ENCODE measurements at regions not wholly inside any gene's neighbourhood (a gene's known extent, or its start where the extent isn't known, plus 50 kb on each side); places are given as distances from the start of the nearest gene placed in this dataset.

DNA sequence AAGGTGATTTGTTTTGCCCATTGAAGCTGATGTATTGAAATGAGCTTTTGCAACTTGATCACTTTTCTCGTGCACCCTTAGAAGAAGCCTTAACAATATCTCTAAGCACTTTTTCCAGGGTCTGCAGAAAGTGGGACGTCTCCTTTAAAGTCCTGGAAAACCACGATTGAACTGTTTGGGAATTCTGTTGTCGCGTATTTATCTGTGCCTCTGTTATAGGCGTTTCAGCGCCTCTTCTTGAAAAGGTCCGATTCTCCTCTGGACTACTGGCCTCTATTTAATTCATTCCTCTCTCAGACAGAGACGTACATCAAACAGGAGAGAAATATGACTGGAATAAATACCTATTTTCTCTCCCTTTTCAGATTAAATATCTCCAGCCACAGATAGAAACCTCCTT, 262.4 kb upstream of the PSMD7 start:
- no peaks in the 10 kb centered on the region for H3K36me3 ChIP-seq
- no peaks in the 10 kb centered on the region for H3K4me1 ChIP-seq
- H3K9me3 ChIP-seq = no peaks in the 10 kb centered on the region
- H3K27ac ChIP-seq = no peak overlapping the region
- TF ChIP-seq POLR2A (IDR thresholded peaks at IDR 0.05) = no peak
- TF ChIP-seq, protein P1, sequence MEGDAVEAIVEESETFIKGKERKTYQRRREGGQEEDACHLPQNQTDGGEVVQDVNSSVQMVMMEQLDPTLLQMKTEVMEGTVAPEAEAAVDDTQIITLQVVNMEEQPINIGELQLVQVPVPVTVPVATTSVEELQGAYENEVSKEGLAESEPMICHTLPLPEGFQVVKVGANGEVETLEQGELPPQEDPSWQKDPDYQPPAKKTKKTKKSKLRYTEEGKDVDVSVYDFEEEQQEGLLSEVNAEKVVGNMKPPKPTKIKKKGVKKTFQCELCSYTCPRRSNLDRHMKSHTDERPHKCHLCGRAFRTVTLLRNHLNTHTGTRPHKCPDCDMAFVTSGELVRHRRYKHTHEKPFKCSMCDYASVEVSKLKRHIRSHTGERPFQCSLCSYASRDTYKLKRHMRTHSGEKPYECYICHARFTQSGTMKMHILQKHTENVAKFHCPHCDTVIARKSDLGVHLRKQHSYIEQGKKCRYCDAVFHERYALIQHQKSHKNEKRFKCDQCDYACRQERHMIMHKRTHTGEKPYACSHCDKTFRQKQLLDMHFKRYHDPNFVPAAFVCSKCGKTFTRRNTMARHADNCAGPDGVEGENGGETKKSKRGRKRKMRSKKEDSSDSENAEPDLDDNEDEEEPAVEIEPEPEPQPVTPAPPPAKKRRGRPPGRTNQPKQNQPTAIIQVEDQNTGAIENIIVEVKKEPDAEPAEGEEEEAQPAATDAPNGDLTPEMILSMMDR (IDR thresholded peaks at IDR 0.05 in 8 of 11, conservative IDR thresholded peaks at IDR 0.05 in 3 of 11) = no peak
- no peak for TF ChIP-seq POLR2AphosphoS5 (IDR thresholded peaks at IDR 0.05)
- WGBS, 5 donors = 64 to 72% (median 68%) methylated on average over 9 of the region's 9 CpGs
- no peak overlapping the region for H3K4me3 ChIP-seq
- intact Hi-C loops (cut with DNase I; ENCODE audit: low total_unique reads) = no loop called here
- H3K27me3 ChIP-seq (replicated peaks in 1 of 7) = peaks cover 0 to 4% (median 0%) of the 10 kb centered on the region in 7 donors
- no peak for DNase-seq

DNA sequence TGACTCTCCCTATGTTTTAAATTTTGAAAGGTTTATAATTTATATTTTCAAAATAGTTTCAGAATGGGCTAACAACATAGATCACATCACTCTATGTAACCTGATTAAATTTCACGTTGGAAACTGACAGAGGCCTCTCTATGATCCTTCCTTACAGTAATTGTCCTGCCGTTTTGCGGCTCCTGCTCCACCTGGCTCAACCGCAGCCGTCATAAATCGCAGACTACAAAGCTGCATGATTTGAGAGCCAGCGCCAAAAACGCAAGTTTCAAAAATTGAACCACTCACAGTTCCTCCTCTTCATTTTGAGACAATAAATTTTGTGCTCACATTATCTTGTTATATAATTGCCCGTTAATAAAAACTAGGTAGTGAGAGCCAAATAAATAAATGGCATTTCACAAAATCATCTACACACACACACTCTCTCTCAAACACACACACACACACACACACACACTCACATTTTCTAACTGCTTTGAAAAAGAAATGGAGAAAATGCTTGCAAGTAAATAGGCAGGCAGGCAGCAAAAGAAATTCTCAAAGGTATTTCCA, 263.1 kb upstream of the PSMD7 start:
- H3K27ac ChIP-seq = no peak overlapping the region
- intact Hi-C loops (cut with DNase I; ENCODE audit: low total_unique reads) = no loop called here
- WGBS, 5 donors = 46 to 59% (median 56%) methylated on average over 9 of the region's 9 CpGs
- H3K4me3 ChIP-seq = no peak overlapping the region
- TF ChIP-seq POLR2A (IDR thresholded peaks at IDR 0.05) (no peak), POLR2AphosphoS5 (IDR thresholded peaks at IDR 0.05) (no peak)
- TF ChIP-seq, protein P1 (IDR thresholded peaks at IDR 0.05 in 8 of 11, conservative IDR thresholded peaks at IDR 0.05 in 3 of 11) = no peak
- H3K4me1 ChIP-seq = no peaks in the 10 kb centered on the region
- peaks cover 0 to 4% (median 0%) of the 10 kb centered on the region in 7 donors for H3K27me3 ChIP-seq (replicated peaks in 1 of 7)
- DNase-seq = no peak
- no peaks in the 10 kb centered on the region for H3K36me3 ChIP-seq
- H3K9me3 ChIP-seq = no peaks in the 10 kb centered on the region

DNA sequence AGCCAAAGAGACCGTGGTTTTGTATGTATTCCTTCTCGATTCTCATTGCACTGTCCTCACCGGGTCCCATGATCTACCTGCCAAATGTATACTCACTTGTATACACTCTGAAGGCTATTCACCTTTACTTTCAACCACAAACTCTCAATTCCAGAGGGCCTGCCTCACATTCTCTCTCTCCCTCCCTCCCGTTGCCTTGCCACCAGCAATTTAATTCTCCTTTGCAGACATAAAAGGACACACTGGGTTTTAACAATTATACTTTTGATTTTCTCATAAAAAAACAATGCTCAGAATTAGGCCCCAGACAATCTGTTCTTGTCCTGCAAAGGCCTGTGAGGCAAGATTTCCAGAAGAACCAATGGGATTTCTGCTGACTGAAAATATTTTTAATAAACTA, 265.1 kb upstream of the PSMD7 start:
- Histone ChIP-seq H3K9me3 (no peaks in the 10 kb centered on the region), H3K27me3 (replicated peaks in 1 of 7) (peaks cover 0 to 4% (median 0%) of the 10 kb centered on the region in 7 donors), H3K4me3 (no peak overlapping the region), H3K4me1 (no peaks in the 10 kb centered on the region), H3K36me3 (no peaks in the 10 kb centered on the region), H3K27ac (no peak overlapping the region)
- WGBS, 5 donors = 80 to 85% (median 81%) methylated on average over 4 of the region's 4 CpGs
- DNase-seq = no peak
- no peak for TF ChIP-seq POLR2AphosphoS5 (IDR thresholded peaks at IDR 0.05)
- TF ChIP-seq POLR2A (IDR thresholded peaks at IDR 0.05) = no peak
- TF ChIP-seq, protein P1 (IDR thresholded peaks at IDR 0.05 in 8 of 11, conservative IDR thresholded peaks at IDR 0.05 in 3 of 11) = no peak
- intact Hi-C loops (cut with DNase I; ENCODE audit: low total_unique reads) = no loop called here

DNA sequence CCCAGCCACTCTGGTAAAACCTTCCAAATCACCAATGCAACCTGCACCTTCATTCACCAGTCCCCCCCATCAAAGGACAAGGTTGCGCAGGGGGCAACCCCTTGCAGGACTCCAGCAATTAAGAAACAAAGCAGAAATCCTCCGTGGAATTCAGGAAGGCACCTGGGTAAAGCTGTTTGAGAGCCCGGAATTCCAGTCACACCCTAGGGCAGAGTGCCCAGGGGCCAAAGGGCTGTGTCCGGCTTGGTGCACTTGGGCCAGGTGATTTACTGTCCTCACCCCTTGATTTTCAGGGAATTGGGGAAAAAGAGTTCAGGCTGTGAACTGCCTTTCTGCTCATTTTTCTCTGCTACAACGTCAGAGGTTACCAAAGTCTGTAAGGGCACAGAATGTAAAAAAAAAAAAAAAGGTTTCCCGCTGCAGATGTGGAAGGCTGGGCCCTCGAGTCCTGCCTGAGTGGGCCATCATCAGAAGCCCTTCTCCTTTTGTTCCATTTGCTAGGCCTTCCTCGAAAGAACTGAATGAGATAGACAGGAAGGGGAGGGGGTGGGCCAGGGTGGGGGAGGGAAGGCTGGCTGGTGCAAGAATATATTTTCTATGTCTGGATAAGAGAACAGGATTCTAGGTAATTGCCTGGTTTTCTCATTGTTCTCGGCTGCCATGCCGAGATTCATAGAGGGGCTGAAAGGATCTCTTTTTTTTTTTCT, 266.5 kb upstream of the PSMD7 start:
- H3K9me3 ChIP-seq = no peaks in the 10 kb centered on the region
- peaks cover 0 to 4% (median 0%) of the 10 kb centered on the region in 7 donors for H3K27me3 ChIP-seq (replicated peaks in 1 of 7)
- intact Hi-C loops (cut with DNase I; ENCODE audit: low total_unique reads) = no loop called here
- no peak overlapping the region for H3K4me3 ChIP-seq
- H3K4me1 ChIP-seq = no peaks in the 10 kb centered on the region
- no peaks in the 10 kb centered on the region for H3K36me3 ChIP-seq
- no peak overlapping the region for H3K27ac ChIP-seq
- DNase-seq = no peak
- WGBS, 5 donors = 57 to 73% (median 64%) methylated on average over 10 of the region's 10 CpGs
- TF ChIP-seq POLR2A (IDR thresholded peaks at IDR 0.05) = no peak
- TF ChIP-seq, protein P1 (IDR thresholded peaks at IDR 0.05 in 8 of 11, conservative IDR thresholded peaks at IDR 0.05 in 3 of 11) = no peak
- no peak for TF ChIP-seq POLR2AphosphoS5 (IDR thresholded peaks at IDR 0.05)

Data from spleen (tissue), 11 donors.